Gastroesophageal sphincter (tissue), 4 donors: ENCODE measurements at regions not wholly inside any gene's neighbourhood (a gene's known extent, or its start where the extent isn't known, plus 50 kb on each side); places are given as distances from the start of the nearest gene placed in this dataset.

Experiments used
- ATAC-seq: fragments of 150-250 bp; one replicate; pipeline ENCODE4 v1.9.1; 2016; ENCODE audit warnings: mild to moderate bottlenecking, moderate library complexity
- H3K27ac ChIP-seq, 4 donors: fragments of 200-600 bp; sonication (generic) in 3 of 4; 1 replicate in 3 of 4; 2 replicates in 1 of 4; pipeline ENCODE4 v1.5.1; 2016 to 2019
- H3K27me3 ChIP-seq: fragments of 200-600 bp; sonication (generic); one replicate; pipeline ENCODE4 v1.5.1; 2019
- H3K36me3 ChIP-seq, 2 donors: fragments of 200-600 bp; sonication (generic); one replicate each; pipeline ENCODE4 v1.5.1; 2019; ENCODE audit warnings: control low read depth in 1 of 2
- H3K4me1 ChIP-seq, 3 donors: fragments of 200-600 bp; sonication (generic); 1 replicate in 2 of 3; 2 replicates in 1 of 3; pipeline ENCODE4 v1.5.1; 2016 to 2019; ENCODE audit warnings: control low read depth in 2 of 3
- H3K4me3 ChIP-seq, 2 donors: fragments of 200-600 bp; sonication (generic); one replicate each; pipeline ENCODE4 v1.5.1; 2019; ENCODE audit warnings: mild to moderate bottlenecking in 1 of 2, moderate library complexity in 1 of 2
- H3K9me3 ChIP-seq, 3 donors: fragments of 200-600 bp; sonication (generic); one replicate each; pipeline ENCODE4 v1.5.1; 2017 to 2019; ENCODE audit warnings: control low read depth in 2 of 3
- CTCF ChIP-seq, 4 experiments: fragments of 200-600 bp in 2 of 4; fragments of 450-650 bp in 2 of 4; sonication (generic) in 1 of 4; IDR thresholded peaks; one replicate each; pipeline ENCODE4 v1.5.1; 2017 to 2019; ENCODE audit warnings: antibody characterized with exemption in 4 of 4, mild to moderate bottlenecking in 2 of 4, moderate library complexity in 2 of 4
- EP300 ChIP-seq: sonication (generic); formaldehyde crosslinking; IDR thresholded peaks from one replicate; pipeline ENCODE4 v1.6.1; 2017; ENCODE audit warnings: antibody characterized with exemption, mild to moderate bottlenecking
- POLR2A ChIP-seq, 2 donors: fragments of 450-650 bp; IDR thresholded peaks; one replicate each; pipeline ENCODE4 v1.6.1; 2017; ENCODE audit warnings: antibody characterized with exemption in 2 of 2, mild to moderate bottlenecking in 2 of 2, moderate library complexity in 1 of 2
- POLR2AphosphoS5 ChIP-seq: sonication (generic); formaldehyde crosslinking; IDR thresholded peaks from one replicate; pipeline ENCODE4 v1.6.1; 2017; ENCODE audit warnings: antibody characterized with exemption
- WGBS, 2 donors: methylation state at CpG; one replicate each; pipeline ENCODE4 v1.1.5; 2018; ENCODE audit warnings: low coverage in 1 of 2; 5-methylcytosine and 5-hydroxymethylcytosine counted together

- no peak for ATAC-seq
- TF ChIP-seq CTCF (IDR thresholded peaks at IDR 0.05): no peak
- TF ChIP-seq EP300: no peak
- no peak for TF ChIP-seq POLR2AphosphoS5
- no peak for TF ChIP-seq POLR2A (IDR thresholded peaks at IDR 0.05)
- H3K4me1 ChIP-seq: no peaks in the 10 kb centered on the region
- H3K36me3 ChIP-seq: no peaks in the 10 kb centered on the region
- 17 to 46% methylated on average over 2 of the region's 2 CpGs for WGBS, 2 donors
- no peaks in the 10 kb centered on the region for H3K9me3 ChIP-seq
- H3K27me3 ChIP-seq: no peaks in the 10 kb centered on the region
- H3K4me3 ChIP-seq: no peak overlapping the region
- no peak overlapping the region for H3K27ac ChIP-seq
Measured at GRCh38 chr1:143611159-143611558, 360.6 kb downstream of the FAM72C start.

- ATAC-seq: no peak
- H3K27me3 ChIP-seq: no peaks in the 10 kb centered on the region
- no peaks in the 10 kb centered on the region for H3K36me3 ChIP-seq
- no peak for TF ChIP-seq POLR2A (IDR thresholded peaks at IDR 0.05)
- no peak for TF ChIP-seq CTCF (IDR thresholded peaks at IDR 0.05)
- TF ChIP-seq POLR2AphosphoS5: no peak
- TF ChIP-seq EP300: no peak
- H3K4me3 ChIP-seq: no peak overlapping the region
- H3K4me1 ChIP-seq: no peaks in the 10 kb centered on the region
- no peaks in the 10 kb centered on the region for H3K9me3 ChIP-seq
- 69 to 90% methylated on average over 4 to 5 of the region's 11 CpGs for whole genome bisulfite sequencing, 2 donors
- no peak overlapping the region for H3K27ac ChIP-seq
Measured at GRCh38 chr1:143610196-143610595, 361.6 kb downstream of the FAM72C start.

GRCh38 chr1:143604887-143605286, 366.9 kb downstream of the FAM72C start:
- TF ChIP-seq POLR2A (IDR thresholded peaks at IDR 0.05) (no peak), CTCF (IDR thresholded peaks at IDR 0.05) (no peak), POLR2AphosphoS5 (no peak), EP300 (no peak)
- no peaks in the 10 kb centered on the region for H3K9me3 ChIP-seq
- no peaks in the 10 kb centered on the region for H3K36me3 ChIP-seq
- no peak overlapping the region for H3K4me3 ChIP-seq
- ATAC-seq: no peak
- H3K4me1 ChIP-seq: no peaks in the 10 kb centered on the region
- H3K27ac ChIP-seq: no peak overlapping the region
- H3K27me3 ChIP-seq: no peaks in the 10 kb centered on the region

- 56 to 90% methylated on average over 3 to 4 of the region's 4 CpGs for WGBS, 2 donors
- H3K36me3 ChIP-seq: no peaks in the 10 kb centered on the region
- no peak for ATAC-seq
Measured at GRCh38 chr1:143584508-143584907, 387.3 kb downstream of the FAM72C start.

More at GRCh38 chr1:143584508-143584907, 387.3 kb downstream of the FAM72C start:
- Histone ChIP-seq H3K4me3 (no peak overlapping the region), H3K4me1 (no peaks in the 10 kb centered on the region), H3K27ac (no peak overlapping the region), H3K27me3 (no peaks in the 10 kb centered on the region), H3K9me3 (no peaks in the 10 kb centered on the region)
- TF ChIP-seq EP300: no peak
- TF ChIP-seq POLR2AphosphoS5: no peak
- no peak for TF ChIP-seq CTCF (IDR thresholded peaks at IDR 0.05)
- no peak for TF ChIP-seq POLR2A (IDR thresholded peaks at IDR 0.05)
